IPS-NIHi11 (cell line): ENCODE measurements at regions not wholly inside any gene's neighbourhood (a gene's known extent, or its start where the extent isn't known, plus 50 kb on each side); places are given as distances from the start of the nearest gene placed in this dataset.
"Not testable (repeated sequence)": the region's sequence is repeated elsewhere in the genome, so short reads cannot be mapped to it uniquely, and the experiment has no call there.

Experiments used
- DNase-seq: peaks from one replicate; pipeline ENCODE4 v3.0.0; 2012; ENCODE audit warnings: mixed read lengths, low spot score

DNA sequence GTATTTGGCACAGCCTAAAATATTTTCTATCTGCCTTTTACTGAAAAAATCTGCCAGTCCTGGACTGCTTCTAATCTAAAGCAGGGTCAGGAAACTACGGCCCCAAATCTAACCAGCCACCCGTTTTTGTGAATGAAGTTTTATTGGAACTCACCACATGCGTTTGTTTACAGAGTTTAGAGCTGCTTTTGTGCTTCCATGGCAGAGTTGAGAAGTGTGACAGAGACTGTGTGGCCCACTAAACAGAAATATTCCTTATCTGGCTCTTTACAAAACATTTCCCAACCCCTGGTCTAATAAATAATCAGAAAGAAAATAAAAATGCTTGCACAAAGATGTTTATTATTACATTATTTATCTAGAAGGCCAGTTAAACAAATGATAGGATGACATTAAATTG is 110.2 kb downstream of the COPRS start:
- DNase-seq = no peak

DNA sequence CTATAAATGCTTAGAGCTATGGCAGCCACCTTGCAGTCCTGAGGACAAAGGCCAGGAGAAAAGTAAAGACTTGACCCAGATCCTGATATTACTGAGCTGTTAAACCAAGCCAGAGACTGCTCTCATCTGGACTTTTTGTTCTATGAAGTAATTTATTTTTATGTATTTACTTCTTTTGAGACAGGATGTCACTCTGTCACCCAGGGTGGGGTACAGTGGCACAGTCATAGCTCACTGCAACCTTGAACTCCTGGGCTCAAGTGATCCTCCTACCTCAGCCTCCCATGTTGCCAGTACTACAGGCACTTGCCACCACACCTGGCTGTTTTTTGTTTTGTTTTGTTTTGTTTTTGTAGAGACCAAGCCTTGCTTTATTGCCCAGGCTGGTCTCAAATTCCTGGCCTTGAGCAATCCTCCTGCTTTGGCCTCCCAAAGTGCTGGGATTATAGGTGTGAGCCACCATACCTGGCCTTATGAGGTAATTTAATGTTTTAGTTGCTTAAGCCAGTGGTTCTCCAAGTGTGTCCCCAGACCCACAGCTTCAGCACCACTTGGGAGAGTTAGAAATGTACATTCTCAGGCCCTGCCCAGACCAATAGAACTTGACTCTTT is 112.1 kb downstream of the COPRS start:
- no peak for DNase-seq

DNA sequence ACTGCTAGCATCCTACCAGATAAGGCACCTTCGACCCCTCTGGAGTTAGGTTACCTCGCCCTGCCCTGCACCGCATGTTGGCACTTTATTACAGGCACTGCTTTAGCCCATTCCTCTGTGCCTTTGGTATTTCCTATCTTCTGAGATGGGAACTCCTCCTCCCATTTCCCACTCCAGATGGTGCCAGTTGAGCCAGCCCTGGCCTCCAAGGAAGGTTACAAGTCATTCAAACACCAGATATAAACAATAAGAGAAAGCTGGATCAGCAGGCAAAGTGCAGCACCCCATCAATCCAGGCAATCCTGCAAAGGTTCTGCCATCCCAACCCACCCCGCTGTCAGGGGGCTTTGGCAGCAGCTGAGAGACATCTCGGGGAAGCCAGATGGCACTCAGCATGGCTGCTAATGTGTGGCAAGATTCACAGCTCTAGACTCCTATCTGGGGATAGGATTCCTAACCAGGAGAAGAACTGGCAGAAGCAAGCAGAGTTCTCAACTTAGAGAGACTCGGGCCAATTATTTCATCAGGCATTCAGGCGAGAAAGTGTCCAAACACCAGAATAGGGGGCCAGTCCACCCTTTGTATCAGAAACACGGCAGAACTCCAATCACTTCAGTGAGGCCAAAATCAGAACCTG is 113.0 kb downstream of the COPRS start:
- DNase-seq = no peak

DNA sequence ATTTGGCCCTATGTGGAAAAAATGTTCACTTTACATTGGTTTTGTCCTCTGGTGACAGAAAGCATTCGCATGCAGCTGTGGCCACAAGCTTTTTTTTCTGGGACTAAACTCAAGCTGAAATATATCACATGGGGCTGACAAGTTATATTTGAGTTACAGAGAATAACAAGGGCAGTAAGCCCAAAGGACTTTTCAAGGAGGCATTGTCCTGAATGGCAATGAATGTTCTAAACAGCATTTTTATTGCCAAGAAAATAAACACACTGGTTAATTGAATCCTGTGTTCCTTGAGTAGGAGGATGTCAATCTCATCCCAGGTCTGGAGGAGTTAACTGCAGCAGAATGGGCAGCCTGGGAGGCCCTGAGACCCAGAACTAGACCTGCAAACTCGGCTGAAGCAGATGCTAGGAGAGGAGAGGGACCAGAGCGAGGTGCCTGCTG is 114.5 kb downstream of the COPRS start:
- no peak for DNase-seq

DNA sequence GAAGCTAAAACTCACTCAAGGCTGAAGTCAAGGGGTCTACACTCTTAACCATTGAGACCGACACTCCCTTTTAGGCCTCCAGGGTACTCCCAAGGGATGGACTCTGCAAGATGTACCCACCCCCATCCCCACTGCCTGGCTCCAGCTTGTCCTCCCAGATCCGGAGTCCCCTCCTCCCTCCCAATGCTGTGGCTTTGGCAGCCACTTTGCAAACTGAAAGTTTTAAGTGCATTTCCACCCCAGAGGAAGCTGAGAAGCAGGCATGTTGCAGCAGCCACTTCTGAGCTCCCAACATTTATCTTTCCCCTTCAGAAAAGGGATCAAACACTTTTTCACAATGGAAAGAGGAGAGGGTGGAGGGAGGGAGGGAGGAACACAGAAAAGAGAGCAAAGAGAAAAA is 115.2 kb downstream of the COPRS start:
- DNase-seq = no peak

DNA sequence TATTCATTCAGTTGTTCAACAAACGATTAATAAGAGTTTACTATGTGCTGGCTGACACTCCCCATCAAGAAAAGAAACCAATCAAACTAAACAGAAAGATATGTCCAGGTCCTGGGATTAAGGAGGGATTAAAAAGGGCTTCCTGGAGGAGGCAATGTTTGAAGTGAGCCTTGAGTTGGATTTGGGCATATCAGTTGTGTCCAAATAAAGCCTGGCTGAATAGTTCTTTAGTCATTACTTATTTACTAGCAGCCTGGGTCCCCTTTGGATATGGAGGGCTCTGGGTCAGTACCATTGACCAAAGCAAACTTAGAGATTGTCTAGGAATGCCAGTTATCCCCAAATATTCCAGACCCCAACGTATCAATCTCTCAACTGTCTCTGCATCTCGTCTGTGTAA is 117.7 kb downstream of the COPRS start:
- DNase-seq = no peak

DNA sequence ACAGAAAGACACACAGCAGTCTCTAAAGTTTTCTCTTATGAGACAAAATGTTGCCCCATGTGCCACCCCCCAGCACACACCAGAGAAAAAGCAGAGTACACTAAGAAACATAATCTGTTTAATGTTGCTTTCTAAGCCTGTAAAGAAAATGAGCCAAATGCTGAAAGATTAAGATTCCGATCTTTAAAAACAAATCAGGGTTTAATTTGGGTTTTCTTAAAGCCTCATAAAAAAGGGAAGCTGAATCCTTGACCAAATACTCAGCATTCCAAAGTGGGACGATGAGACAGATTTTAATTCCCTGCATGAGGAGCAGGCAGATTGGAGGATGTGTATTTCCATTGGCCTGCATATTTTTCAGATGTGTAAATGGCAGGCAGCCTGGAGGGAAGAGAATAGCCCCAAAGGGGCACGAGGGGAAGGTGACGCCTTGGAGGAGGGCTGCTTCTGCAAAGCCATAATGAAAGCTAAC is 118.4 kb downstream of the COPRS start:
- DNase-seq = no peak

DNA sequence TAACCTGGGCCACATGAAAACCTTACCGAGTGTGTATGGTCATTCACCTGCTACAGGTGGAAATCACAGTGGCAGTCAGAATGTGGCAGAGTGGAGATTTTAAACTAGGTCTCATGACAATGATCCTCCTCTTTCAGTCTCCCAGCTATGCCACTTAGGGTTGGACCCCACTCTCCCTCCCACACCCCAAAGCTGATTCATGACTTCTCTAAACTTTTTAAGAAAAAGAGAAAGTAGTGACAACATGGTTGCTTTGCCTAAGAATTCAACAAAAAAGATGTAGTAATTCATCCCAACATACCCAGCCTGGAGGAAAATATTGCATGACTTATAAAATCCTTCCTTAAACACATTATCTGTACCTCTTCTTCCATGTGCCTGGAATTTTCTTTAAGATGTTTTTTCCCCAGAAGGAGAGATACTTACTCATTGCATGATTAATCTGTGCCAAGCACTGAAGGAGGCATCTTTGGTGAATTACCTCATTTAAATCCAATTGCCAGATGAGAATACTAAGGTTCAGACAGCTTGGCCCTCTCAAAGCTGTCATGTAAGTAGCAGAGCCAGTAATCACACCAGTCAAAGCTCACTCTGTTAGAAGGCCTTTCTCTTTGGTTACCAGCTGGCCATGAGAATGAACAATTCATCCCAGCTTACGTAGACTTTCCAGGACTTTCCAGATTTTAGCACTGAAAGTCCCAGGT is 119.9 kb downstream of the COPRS start:
- DNase-seq = no peak

DNA sequence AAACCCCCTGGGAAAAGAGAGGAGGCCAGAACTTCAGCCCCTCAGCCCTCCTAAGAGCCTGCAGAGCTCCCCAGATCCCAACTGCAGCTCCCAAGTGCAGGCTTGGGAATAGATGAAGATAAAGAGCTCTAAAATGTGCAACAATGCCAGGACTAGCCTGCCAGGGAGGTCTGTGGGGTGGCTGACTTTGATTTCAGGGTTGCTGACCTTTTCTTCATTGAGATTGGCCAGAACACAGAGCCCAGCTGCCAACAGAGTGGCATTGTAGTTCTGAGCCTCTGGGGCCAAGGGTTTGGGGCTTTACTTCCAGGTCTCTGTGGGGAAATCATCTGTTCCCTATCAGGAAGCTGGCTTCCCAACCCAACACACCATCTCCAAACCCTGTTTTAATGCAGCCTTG is 120.6 kb downstream of the COPRS start:
- DNase-seq = no peak

DNA sequence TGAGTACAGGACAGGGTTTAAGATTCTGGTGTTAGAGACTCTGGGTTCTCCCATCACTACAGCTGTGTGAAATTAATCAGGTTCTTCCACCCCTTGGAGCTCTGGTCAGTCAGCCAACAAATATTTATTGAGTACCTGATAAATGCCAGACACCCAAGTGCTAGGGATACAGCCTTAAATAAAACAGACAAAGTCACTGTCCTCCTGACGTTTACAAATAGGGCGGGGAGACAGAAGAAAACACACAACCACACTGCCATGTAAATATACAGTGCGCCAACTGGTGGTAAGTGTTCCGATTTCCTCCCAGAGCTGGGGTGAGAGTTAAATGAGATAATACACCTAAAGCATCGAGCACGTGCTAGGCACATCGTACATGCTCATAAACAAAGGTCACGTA is 121.0 kb downstream of the COPRS start:
- DNase-seq = no peak

DNA sequence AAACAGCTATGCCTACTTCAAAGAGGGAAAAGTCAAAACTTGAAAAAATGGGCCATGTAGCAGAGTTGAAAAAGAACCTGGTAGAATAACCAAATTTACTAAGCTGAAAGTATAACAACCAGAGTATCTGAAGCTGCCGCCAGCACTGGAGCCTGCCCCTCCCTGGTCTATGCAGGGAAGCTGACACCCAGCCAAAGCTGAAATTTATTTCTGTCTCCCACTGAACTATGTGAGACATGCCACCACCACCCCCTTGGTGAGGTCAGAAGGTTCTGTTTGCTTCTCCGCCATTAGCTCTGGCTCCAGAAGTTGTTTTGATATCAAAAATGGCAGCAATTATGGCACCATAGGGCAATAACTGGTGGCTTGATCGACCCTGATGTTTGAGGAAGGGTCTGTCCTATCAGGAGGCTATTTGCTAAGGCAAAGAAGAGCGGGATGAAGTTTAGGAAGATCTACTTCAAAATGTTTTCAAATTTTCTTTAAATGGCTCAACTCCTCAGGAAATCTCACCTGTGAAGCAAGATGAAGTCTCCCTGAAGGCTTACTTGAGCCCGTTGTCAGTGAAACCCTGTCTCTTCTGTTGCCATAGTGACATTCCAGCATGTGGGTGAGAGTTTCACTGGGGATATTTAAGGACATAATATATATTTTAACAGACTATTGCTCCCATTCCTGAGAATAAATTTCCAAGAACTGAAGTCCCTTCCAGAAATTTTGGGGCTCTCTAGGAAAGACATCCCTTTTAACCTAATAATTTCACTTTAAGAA is 122.0 kb downstream of the COPRS start:
- no peak for DNase-seq

DNA sequence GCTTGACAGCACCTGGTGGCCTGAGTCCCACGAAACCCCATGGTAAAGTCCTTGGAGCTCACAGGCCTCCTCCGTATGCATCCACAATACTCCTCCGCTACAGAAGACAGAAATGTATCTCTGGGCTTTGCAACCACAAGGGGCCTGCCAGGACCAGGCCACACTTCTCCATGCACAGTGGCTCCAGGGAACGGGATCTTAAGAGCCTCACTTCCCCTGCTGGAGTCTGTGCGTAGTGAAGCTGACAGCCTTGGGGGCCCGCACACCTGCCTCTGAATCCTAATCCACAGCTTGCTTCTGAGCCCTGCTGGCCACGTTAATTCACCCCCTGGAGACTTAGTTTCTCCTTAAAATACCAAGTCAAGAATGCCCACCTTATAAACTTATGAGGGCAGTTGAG is 125.7 kb downstream of the COPRS start:
- DNase-seq = no peak

DNA sequence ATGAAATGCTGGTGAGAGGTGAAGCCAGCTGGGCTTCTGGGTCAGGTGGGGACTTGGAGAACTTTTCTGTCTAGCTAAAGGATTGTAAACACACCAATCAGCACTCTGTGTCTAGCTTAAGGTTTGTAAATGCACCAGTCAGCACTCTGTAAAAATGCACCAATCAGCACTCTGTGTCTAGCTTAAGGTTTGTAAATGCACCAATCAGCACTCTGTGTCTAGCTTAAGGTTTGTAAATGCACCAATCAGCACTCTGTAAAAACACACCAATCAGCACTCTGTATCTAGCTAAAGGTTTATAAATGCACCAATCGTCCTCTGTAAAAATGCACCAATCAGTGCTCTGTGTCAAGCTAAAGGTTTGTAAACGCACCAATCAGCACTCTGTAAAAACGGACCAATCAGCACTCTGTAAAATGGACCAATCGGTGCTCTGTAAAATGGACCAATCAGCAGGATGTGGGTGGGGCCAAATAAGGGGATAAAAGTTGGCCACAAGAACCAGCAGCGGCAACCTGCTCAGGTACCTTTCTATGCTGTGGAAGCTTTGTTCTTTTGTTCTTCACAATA is 127.4 kb downstream of the COPRS start:
- not testable (repeated sequence) for DNase-seq

DNA sequence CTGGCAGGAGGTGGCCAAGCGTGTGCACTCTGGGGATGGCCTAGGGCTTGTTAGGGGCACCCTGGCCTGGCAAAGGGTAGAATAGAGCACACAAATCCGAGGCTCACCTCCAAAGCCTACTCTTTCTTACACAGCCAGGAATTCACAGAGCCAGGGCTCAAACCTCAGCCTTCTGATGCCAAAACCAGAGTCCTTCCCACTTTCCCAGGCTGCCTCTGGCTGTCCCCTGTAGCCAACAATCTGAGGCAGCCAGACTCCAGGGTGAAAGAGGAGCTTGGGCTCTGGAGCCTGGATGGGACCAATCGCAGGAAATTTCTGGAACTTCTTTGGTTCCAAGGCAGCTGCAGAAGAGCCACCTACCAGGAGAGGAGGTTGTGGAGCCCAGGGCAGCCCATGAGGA is 127.9 kb downstream of the COPRS start:
- DNase-seq = no peak

DNA sequence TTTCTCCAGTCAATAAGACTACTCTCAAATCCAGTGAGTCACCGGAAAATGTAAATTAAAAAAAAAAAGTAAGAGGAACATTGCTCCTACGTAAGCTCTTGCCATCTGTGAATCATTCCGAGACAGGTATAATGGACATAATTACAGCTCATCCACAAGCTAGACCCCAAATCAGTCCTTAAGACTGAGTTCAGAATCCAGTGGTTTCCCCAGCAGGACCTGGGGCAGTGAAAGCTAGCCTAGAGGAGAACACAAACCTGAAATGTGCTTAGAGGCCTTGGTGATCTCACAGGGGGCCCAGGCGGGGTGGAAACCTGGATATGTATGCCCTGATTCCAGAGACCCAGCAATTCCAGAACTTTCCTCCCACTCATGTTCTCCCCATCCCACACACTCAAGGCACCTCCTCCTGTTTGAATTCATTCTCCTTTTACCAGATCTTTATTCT is 132.0 kb downstream of the COPRS start:
- DNase-seq = no peak

DNA sequence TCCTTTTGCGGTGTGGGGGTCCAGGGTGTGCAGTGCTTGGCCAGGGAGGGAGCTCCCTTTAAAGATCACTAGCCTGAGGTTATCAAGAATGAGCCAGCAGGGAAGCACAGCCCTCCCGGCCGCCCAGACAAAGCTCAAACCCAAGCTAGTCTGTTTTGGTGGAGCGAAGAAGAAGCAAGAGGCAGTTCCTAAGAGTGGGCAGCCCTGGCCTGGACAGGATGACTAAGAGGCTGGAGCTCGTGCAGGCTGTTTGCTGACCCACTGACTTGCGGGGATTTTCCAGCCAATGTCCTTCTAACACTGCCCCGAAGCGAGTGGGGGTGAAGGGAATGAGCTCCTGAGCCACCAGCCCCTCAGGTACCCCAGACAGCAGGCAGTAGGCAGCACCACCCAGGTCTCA is 134.4 kb downstream of the COPRS start:
- no peak for DNase-seq

DNA sequence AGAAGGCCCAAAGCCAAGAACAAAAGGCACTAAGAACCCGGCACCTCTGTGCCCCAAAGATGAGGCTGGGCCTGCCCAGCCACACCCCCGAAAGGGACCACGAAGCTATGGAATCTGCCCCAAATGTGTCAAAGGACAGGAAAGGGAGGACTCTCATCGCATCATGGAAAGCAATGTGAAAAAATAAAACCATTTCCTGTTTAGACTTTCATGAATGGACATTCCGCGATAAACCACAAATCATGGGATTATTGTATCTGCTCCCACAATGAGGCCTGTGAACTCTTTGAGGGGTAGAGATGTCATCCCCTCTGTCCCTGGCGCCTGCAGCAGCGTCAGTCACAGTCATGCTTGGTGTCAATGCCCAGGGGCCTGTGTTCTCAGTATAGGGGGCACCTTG is 135.0 kb downstream of the COPRS start:
- DNase-seq = no peak

DNA sequence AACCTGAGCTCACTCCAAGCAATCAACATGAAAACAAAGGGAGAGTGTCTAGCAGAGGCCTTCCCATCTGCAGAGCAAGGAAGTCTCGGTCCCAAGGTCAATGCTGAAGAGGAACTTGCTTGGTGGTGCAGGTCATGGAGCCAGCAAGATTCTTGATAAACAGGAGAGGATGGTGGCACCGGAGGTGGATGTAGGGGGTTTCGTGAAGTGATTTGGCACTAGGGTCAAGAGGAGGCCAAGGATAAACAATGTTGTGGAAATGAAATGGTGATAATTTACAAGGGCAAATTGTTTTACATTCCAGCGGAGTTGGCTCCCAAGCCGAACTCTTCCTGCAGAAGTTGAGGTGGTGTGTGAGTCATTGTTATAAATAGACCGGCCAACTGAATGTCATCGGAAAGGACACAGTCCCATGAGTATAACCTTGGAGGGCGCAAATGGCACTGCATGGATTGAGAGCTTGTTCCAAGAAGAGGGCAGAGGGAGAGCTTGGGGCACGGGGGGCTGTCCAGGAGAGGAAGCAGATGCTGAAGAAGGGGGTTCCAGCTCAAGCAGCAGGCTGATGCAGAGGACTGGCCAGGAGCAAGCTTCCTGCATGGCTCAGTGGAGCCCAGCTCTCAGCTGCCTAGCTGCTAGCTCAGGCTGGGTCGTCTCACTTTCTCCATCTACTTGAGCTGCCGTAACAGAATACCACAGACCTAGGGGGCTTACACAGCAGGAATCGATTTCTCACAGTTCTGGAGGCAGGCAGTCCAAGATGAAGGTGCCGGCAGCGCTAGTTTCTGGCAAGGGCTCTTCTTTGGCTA is 136.6 kb downstream of the COPRS start:
- DNase-seq = no peak

DNA sequence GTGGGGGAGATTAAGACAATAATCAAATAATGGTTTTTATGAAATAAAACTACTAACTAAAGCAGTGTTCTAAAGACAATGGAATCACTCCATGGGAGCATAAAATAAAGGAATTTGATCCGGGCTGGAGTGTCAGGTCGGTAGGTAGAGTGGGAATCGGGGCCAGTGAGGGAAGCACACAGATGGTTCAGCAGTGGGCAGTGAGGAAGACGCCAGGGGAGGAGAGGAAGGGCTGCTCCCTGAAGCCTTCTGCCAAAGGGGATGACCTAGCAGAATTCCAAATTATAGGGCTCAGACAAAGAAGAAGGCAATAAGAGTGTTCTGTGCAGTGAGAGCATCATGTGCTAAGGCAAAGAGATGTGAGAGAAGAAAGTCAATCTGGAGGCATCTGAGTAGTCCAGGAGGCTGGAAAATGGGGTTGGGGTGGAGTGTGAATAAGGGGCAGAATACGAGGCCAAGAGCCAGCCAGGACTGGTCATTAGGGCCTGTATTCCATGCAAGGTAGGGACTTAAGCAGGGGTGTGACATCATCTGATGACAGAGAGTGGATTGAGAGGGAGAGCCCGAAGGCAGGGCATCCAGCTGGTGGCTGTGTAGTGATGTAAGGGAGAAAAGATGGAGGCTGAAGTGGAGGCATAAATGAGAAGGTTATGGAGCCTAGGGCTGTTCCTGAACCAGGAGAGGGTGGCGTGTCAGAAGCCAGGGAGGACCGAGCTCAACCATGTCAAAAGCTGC is 137.6 kb downstream of the COPRS start:
- no peak for DNase-seq

DNA sequence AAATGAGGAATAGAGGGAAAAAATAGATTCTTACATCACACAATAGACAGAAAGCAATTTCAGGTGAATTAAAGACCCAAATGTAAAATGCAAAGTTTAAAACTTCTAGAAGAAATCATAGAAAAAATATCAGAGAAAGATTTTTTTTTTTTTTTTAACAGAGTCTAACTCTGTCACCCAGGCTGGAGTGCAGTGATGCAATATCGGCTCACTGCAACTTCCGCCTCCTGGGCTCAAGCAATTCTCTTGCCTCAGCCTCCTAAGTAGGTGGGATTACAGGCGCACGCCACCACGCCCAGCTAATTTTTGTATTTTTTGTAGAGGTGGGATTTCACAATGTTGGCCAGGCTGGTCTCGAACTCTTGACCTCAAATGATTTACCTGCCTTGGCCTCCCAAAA is 141.8 kb downstream of the COPRS start:
- DNase-seq = not testable (repeated sequence)

DNA sequence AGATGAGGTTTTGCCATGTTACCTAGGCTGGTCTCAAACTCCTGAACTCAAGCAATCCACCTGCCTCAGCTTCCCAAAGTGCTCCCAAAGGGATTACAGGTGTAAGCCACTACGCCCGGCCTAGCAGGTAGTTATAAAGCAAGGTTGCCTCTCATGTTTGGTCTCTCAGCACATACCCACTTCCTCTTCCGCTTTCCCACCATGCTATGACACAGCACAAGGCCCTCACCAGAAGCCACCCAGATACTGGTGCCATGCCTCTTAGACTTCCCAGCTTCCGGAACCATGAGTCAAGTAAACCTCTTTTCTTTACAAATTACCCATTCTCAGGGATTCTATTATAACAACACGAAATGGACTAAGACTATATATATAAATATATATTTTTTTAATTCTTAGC is 143.6 kb downstream of the COPRS start:
- DNase-seq = no peak
